HCT116 (cell line): ENCODE measurements at regions not wholly inside any gene's neighbourhood (a gene's known extent, or its start where the extent isn't known, plus 50 kb on each side); places are given as distances from the start of the nearest gene placed in this dataset.
A peak's percentile ranks its signal among the peaks of the same experiment; 100 is the strongest.

Experiments used
- ATAC-seq: fragments of 200-7000 bp; cut with Tn5 transposase; 2 replicates; pipeline ENCODE4 v1.9.1; 2020; ENCODE audit warnings: mild to moderate bottlenecking, moderate library complexity
- BruUV-seq: library from RNA; stranded (reverse); fragments of 400-500 nt; replicated peaks from 2 replicates; lab custom pipeline; 2021; lab: Mats Ljungman, UMichigan
- CTCF ChIA-PET: fragments of 300-600 bp; sonication (Branson Sonifier 250); formaldehyde crosslinking; loops from one replicate; lab custom pipeline; 2021; ENCODE audit warnings: antibody characterized with exemption; lab: Charles Lee
- POLR2A ChIA-PET: fragments of 300-600, 350-600 bp; sonication (Branson Sonifier 250); formaldehyde crosslinking; loops from one replicate; lab custom pipeline; 2021; ENCODE audit warnings: antibody characterized with exemption; lab: Charles Lee
- RAD21 ChIA-PET, 2 experiments: fragments of 300-600 bp; sonication (Branson Sonifier 250); formaldehyde crosslinking; loops; one replicate each; lab custom pipeline; 2023; ENCODE audit warnings: low total read pairs in 2 of 2; ENCODE audit not compliant: uncharacterized antibody in 2 of 2, unreplicated experiment in 2 of 2, low non-redundant PET in 1 of 2; lab: Charles Lee
- DNase-seq: peaks from one replicate; pipeline ENCODE4 v3.0.0-alpha.2; 2010; ENCODE audit warnings: low read depth, low spot score
- H2AFZ ChIP-seq: fragments of 200-600 bp; shearing (Covaris generic), sonication (generic); 2 replicates; pipeline ENCODE4 v1.6.1; 2017; ENCODE audit warnings: low read depth, mixed run types, mixed read lengths, antibody characterized with exemption, low read length; ENCODE audit not compliant: poor library complexity, severe bottlenecking
- H3K27ac ChIP-seq: 2 replicates; pipeline ENCODE4 v1.5.1; 2012; ENCODE audit warnings: low read depth, low read length
- H3K27me3 ChIP-seq: fragments of 200-600 bp; sonication (generic); 2 replicates; pipeline ENCODE4 v1.6.1; 2016; ENCODE audit warnings: mixed run types, low read length, mixed read lengths; ENCODE audit not compliant: insufficient read depth
- H3K36me3 ChIP-seq, 2 experiments: fragments of 200-500 bp in 1 of 2; fragments of 200-600 bp in 1 of 2; sonication (Bioruptor generic) in 1 of 2; sonication (generic) in 1 of 2; 2 replicates each; pipeline versions ENCODE4 v1.5.1 to v1.6.1; 2014 to 2016; ENCODE audit warnings: low read length in 2 of 2, inconsistent platforms in 1 of 2, mixed read lengths in 1 of 2, mixed run types in 1 of 2; ENCODE audit not compliant: insufficient read depth in 2 of 2, control insufficient read depth in 1 of 2
- H3K4me1 ChIP-seq, 2 experiments: fragments of 200-600 bp in 1 of 2; sonication (generic) in 1 of 2; 2 replicates each; pipeline versions ENCODE4 v1.5.1 to v1.6.1; 2012 to 2017; ENCODE audit warnings: low read length in 2 of 2, inconsistent platforms in 1 of 2, mild to moderate bottlenecking in 1 of 2, mixed read lengths in 1 of 2, mixed run types in 1 of 2, moderate library complexity in 1 of 2; ENCODE audit not compliant: insufficient read depth in 2 of 2, control insufficient read depth in 1 of 2
- H3K4me2 ChIP-seq: fragments of 200-600 bp; sonication (generic); 2 replicates; pipeline ENCODE4 v1.6.1; 2017; ENCODE audit warnings: mixed run types, low read length, mixed read lengths
- H3K4me3 ChIP-seq, 2 experiments: fragments of 200-600 bp in 1 of 2; sonication (generic) in 1 of 2; replicated peaks in 1 of 2; 2 replicates each; pipeline ENCODE4 v1.5.1; 2011 to 2016; ENCODE audit warnings: low read length in 2 of 2, control low read depth in 1 of 2, low read depth in 1 of 2, mild to moderate bottlenecking in 1 of 2, mixed read lengths in 1 of 2, mixed run types in 1 of 2
- H3K79me2 ChIP-seq: fragments of 200-600 bp; sonication (generic); 2 replicates; pipeline ENCODE4 v1.6.1; 2017; ENCODE audit warnings: mild to moderate bottlenecking, mixed run types, low read length, moderate library complexity, mixed read lengths; ENCODE audit not compliant: insufficient read depth
- H3K9ac ChIP-seq: fragments of 200-600 bp; sonication (generic); 2 replicates; pipeline ENCODE4 v1.6.1; 2016; ENCODE audit warnings: low read length, mixed read lengths
- H3K9me2 ChIP-seq: fragments of 200-600 bp; sonication (generic), shearing (Covaris generic); 2 replicates; pipeline ENCODE4 v1.6.1; 2017; ENCODE audit warnings: mixed run types, mild to moderate bottlenecking, moderate library complexity; ENCODE audit not compliant: insufficient read depth
- H3K9me3 ChIP-seq, 2 experiments: fragments of 200-500 bp in 1 of 2; fragments of 200-600 bp in 1 of 2; sonication (Bioruptor generic) in 1 of 2; sonication (generic) in 1 of 2; 2 replicates each; pipeline ENCODE4 v1.6.1; 2014 to 2017; ENCODE audit warnings: low read length in 2 of 2, mixed read lengths in 2 of 2, inconsistent platforms in 1 of 2, low read depth in 1 of 2, mild to moderate bottlenecking in 1 of 2, mixed run types in 1 of 2, moderate library complexity in 1 of 2; ENCODE audit not compliant: control insufficient read depth in 1 of 2, insufficient read depth in 1 of 2
- H4K20me1 ChIP-seq: fragments of 200-600 bp; sonication (generic), shearing (Covaris generic); 2 replicates; pipeline ENCODE4 v1.6.1; 2017; ENCODE audit warnings: mixed run types, mild to moderate bottlenecking, moderate library complexity; ENCODE audit not compliant: insufficient read depth
- CBX3 ChIP-seq: IDR thresholded peaks from 2 replicates; pipeline ENCODE4 v1.6.1; 2012; ENCODE audit warnings: low read depth
- CTCF ChIP-seq, 3 experiments: fragments of 200-600 bp in 1 of 3; sonication (generic) in 1 of 3; IDR thresholded peaks in 2 of 3; conservative IDR thresholded peaks in 1 of 3; 2 replicates each; pipeline ENCODE4 v1.5.1; 2012 to 2017; ENCODE audit warnings: low read depth in 2 of 3, low read length in 2 of 3, antibody characterized with exemption in 1 of 3, borderline replicate concordance in 1 of 3, control low read depth in 1 of 3, mild to moderate bottlenecking in 1 of 3, mixed read lengths in 1 of 3, mixed run types in 1 of 3, moderate library complexity in 1 of 3; ENCODE audit not compliant: insufficient read depth in 1 of 3
- ELF1 ChIP-seq: IDR thresholded peaks from 2 replicates; pipeline ENCODE4 v1.6.1; 2012; ENCODE audit warnings: low read depth, borderline replicate concordance
- EZH2 ChIP-seq: fragments of 200-600 bp; sonication (generic); IDR thresholded peaks from 2 replicates; pipeline ENCODE4 v1.6.1; 2017; ENCODE audit warnings: antibody characterized with exemption, mixed run types
- FOSL1 ChIP-seq: IDR thresholded peaks from 2 replicates; pipeline ENCODE4 v1.6.1; 2012; ENCODE audit warnings: low read depth
- POLR2A ChIP-seq: IDR thresholded peaks from 2 replicates; pipeline ENCODE4 v1.7.0; 2011; ENCODE audit warnings: borderline replicate concordance; ENCODE audit not compliant: insufficient read depth, insufficient read length; ENCODE audit errors: extremely low read depth
- POLR2AphosphoS5 ChIP-seq: IDR thresholded peaks from 2 replicates; pipeline ENCODE4 v1.6.1; 2011; ENCODE audit warnings: mild to moderate bottlenecking, low read depth, low read length, moderate library complexity
- RAD21 ChIP-seq: IDR thresholded peaks from 2 replicates; pipeline ENCODE4 v1.6.1; 2012; ENCODE audit warnings: low read depth, mild to moderate bottlenecking
- REST ChIP-seq: IDR thresholded peaks from 2 replicates; pipeline ENCODE4 v1.6.1; 2012; ENCODE audit warnings: low read depth
- TCF7L2 ChIP-seq: IDR thresholded peaks from 2 replicates; pipeline ENCODE4 v1.7.0; 2011; ENCODE audit warnings: borderline replicate concordance, inconsistent platforms; ENCODE audit not compliant: insufficient read depth, insufficient read length; ENCODE audit errors: extremely low read depth
- ZBTB33 ChIP-seq: IDR thresholded peaks from 2 replicates; pipeline ENCODE4 v1.6.1; 2011; ENCODE audit warnings: mild to moderate bottlenecking, low read length, moderate library complexity; ENCODE audit not compliant: insufficient replicate concordance; ENCODE audit errors: extremely low read depth
- ZNF274 ChIP-seq: fragments of 200-500 bp; sonication (Bioruptor generic); IDR thresholded peaks from 2 replicates; pipeline ENCODE4 v1.6.1; 2014; ENCODE audit warnings: mild to moderate bottlenecking, low read depth, low read length, inconsistent platforms
- intact Hi-C: fragments of 100-400 bp; cut with micrococcal nuclease; formaldehyde crosslinking; loops from 2 replicates; pipeline ENCODE4 v1.10.0; 2022

GRCh38 chr9:33737811-33738606, 57.4 kb upstream of the PRSS3 start:
- ChIA-PET RAD21 (interaction anchor here (0.6 to 1.2 kb wide), 11 partner anchors 12 to 337 kb away, joined by 3 to 8 read pairs (median 3); no protein-coding TSS in a partner anchor), CTCF (interaction anchor here (0.7 to 2.5 kb wide), 26 partner anchors 8 to 866 kb away, joined by 3 to 38 read pairs (median 4); no protein-coding TSS in a partner anchor), POLR2A (interaction anchor here (1.6 kb wide), 1 partner anchor 13 kb away, joined by 7 read pairs; no protein-coding TSS in a partner anchor)
- no peak for TF ChIP-seq EZH2
- no peak for TF ChIP-seq POLR2AphosphoS5
- no peak for TF ChIP-seq TCF7L2
- no peak for TF ChIP-seq ZBTB33
- TF ChIP-seq RAD21 = peak; percentile 89
- peak; percentile 64 for TF ChIP-seq CBX3
- TF ChIP-seq FOSL1 = no peak
- TF ChIP-seq ELF1 = no peak
- no peak for TF ChIP-seq ZNF274
- peak; percentile 80 to 92 (median 81) for TF ChIP-seq CTCF (IDR thresholded peaks at IDR 0.05 in 2 of 3, conservative IDR thresholded peaks at IDR 0.05 in 1 of 3; ENCODE audit: borderline replicate concordance in 1 of 3, insufficient read depth in 1 of 3, low read depth in 2 of 3, low read length in 2 of 3)
- no peak for TF ChIP-seq POLR2A
- no peak for TF ChIP-seq REST
- Histone ChIP-seq H3K4me3 (no peak overlapping the region), H3K27ac (no peak overlapping the region), H3K9me2 (no peaks in the 10 kb centered on the region), H3K79me2 (no peaks in the 10 kb centered on the region), H3K9me3 (no peaks in the 10 kb centered on the region), H4K20me1 (no peaks in the 10 kb centered on the region), H3K4me1 (peaks cover 0 to 17% of the 10 kb centered on the region in 2 experiments; a peak in 1 of 4 replicates), H3K4me2 (peak overlapping the region; percentile 45), H3K36me3 (no peaks in the 10 kb centered on the region), H3K9ac (no peak overlapping the region), H2AFZ (peak overlapping the region; percentile 29), H3K27me3 (no peaks in the 10 kb centered on the region)
- intact Hi-C loops = loop anchor here (1.0 to 5.0 kb wide), 3 partner anchors 40 to 334 kb away; no protein-coding TSS in a partner anchor
- BruUV-seq = no TSS peak
- ATAC-seq (peak; percentile 91), DNase-seq (peak; percentile 64)
